ENCODE measurements at regions not wholly inside any gene's neighbourhood (a gene's known extent, or its start where the extent isn't known, plus 50 kb on each side); places are given as distances from the start of the nearest gene placed in this dataset.

DNA sequence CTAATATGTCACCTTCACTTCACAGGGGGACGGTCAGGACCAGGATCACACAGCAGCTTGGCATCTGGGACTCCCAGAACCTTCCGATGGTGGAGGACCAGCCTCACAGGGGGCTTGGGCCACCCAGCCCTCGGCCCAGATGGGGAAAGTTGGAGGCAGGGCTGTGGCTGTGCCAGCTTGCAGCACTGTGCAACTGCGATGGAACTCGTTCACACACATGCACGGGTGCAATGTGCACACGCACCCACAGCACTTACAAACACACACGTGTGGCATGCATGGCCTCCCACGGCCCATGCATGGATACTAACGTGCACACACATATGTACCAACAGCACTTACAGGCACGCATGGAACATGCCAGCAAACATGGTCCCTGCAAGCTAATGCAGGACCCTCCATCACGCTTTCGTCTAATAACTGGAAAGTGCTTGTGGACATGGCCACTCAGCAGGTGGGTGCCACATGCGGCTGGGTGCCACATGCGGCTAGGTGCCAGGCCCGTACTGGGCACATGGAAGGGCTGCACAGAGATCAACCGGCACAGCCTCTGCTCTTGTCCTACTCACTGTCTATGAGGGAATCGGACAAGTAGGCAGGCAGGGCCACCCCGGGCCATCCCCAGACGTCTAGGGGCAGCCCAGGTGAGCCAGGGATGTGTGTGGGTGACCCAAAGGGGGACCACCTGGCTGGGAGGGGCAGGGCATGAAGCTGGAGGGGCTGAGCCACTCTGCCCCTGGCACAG lies 63.2 kb downstream of the ADRA2C start:
- Histone ChIP-seq H3K27ac (no peak overlapping the region), H3K4me1 (peaks cover 0 to 27% (median 9%) of the 10 kb centered on the region in 4 donors), H3K27me3 (no peaks in the 10 kb centered on the region), H3K4me3 (no peak overlapping the region), H3K36me3 (no peaks in the 10 kb centered on the region), H3K9me3 (no peaks in the 10 kb centered on the region)
- TF ChIP-seq POLR2A (IDR thresholded peaks at IDR 0.05) = no peak
- TF ChIP-seq, protein P1, sequence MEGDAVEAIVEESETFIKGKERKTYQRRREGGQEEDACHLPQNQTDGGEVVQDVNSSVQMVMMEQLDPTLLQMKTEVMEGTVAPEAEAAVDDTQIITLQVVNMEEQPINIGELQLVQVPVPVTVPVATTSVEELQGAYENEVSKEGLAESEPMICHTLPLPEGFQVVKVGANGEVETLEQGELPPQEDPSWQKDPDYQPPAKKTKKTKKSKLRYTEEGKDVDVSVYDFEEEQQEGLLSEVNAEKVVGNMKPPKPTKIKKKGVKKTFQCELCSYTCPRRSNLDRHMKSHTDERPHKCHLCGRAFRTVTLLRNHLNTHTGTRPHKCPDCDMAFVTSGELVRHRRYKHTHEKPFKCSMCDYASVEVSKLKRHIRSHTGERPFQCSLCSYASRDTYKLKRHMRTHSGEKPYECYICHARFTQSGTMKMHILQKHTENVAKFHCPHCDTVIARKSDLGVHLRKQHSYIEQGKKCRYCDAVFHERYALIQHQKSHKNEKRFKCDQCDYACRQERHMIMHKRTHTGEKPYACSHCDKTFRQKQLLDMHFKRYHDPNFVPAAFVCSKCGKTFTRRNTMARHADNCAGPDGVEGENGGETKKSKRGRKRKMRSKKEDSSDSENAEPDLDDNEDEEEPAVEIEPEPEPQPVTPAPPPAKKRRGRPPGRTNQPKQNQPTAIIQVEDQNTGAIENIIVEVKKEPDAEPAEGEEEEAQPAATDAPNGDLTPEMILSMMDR (IDR thresholded peaks at IDR 0.05) = no peak
- 95% methylated on average over 8 of the region's 20 CpGs for WGBS (ENCODE audit: insufficient coverage, low coverage, low lambda C conversion rate, missing lambda C conversion rate)
- no peak for DNase-seq
- intact Hi-C loops (cut with DNase I) = loop anchor here in 1 of 2 donors (5.0 kb wide), 1 partner anchor 42 kb away; no protein-coding TSS in a partner anchor
- ATAC-seq = no peak

DNA sequence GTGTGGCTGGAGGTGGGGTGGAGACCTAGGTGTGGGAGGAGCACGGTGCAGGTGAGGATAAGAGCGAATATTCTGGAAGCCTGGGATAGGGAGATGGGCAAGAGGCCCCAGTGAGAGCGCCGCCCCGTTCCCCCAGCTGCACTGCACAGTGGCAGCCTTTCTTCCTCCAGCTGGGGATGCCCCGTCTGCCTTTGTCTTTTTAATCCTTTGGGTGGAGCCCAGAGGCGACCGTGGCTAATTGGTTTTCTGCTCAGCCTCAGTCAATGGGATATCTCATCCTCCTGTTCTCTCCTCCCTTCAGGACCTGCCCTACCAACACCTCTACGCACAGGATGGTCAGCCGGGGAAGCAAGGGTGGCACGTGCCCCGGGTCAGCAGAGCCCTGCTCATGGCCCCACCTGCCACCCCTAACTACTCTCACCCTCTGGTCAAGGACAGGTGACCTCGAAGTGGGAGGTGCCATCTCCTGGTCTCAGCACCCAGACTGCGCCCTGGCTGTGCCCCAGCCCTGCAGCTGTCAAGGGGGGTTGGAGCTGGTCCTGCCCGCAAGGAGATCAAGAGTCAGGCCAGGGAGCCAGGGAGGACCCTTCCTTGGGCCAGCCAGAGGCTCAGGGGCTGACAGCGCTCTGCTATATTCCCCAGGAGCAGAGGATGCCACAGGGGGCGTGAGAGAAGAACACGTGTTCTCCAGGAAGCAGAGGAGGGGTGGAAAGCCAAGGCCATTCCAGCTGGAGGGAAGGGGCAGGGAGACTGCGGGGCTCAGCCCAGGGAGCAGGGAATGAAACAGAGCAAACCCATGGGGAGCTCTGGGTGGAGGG lies 64.0 kb downstream of the ADRA2C start:
- Histone ChIP-seq H3K4me3 (no peak overlapping the region), H3K4me1 (peaks cover 0 to 27% (median 9%) of the 10 kb centered on the region in 4 donors), H3K27me3 (no peaks in the 10 kb centered on the region), H3K36me3 (no peaks in the 10 kb centered on the region), H3K9me3 (no peaks in the 10 kb centered on the region), H3K27ac (no peak overlapping the region)
- WGBS (ENCODE audit: insufficient coverage, low coverage, low lambda C conversion rate, missing lambda C conversion rate) = 92% methylated on average over 5 of the region's 19 CpGs
- intact Hi-C loops (cut with DNase I) = loop anchor here in 1 of 2 donors (5.0 kb wide), 1 partner anchor 43 kb away; no protein-coding TSS in a partner anchor
- DNase-seq (no peak), ATAC-seq (no peak)
- TF ChIP-seq, protein P1 (IDR thresholded peaks at IDR 0.05) = no peak
- TF ChIP-seq POLR2A (IDR thresholded peaks at IDR 0.05) = no peak

DNA sequence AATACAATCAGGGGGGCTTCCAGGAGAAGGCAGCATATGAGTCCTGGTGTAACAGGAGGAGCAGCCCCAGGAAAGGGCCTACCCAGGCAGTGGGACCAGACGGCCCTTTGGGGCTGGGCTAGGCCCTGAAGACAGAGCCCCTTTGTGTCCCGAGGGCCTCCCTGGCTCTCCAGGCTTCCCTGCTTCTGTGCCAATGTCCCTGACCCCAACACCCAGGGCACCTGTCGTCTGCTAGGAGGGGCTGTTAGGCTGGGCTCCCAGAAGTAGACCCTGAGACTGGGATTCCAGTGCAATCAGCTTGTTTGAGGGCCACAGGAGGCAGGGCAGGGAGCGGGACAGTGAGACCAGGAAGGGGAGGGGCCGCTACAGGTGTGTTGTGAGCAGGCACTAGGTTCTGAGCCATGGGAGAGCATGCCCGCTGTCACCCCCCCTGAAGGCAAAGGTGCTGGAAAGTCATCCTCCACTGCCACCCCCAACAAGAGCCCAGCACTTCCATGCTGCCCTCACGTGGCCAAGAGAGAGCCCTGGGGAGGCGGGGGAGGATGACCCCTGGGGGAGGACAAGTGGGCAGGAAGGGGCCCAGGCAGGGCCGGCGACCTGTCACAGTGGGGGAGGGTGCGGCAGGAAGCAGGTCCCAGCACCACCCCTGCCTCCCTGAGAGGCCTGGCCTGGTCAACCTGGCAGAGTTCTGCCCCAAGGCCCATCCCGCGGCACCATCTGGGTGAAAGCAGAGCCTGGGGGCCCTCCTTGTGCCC lies 64.8 kb downstream of the ADRA2C start:
- H3K9me3 ChIP-seq = no peaks in the 10 kb centered on the region
- peaks cover 0 to 21% (median 9%) of the 10 kb centered on the region in 4 donors for H3K4me1 ChIP-seq
- WGBS (ENCODE audit: insufficient coverage, low coverage, low lambda C conversion rate, missing lambda C conversion rate) = 40% methylated on average over 1 of the region's 13 CpGs
- TF ChIP-seq POLR2A (IDR thresholded peaks at IDR 0.05) = no peak
- TF ChIP-seq, protein P1 (IDR thresholded peaks at IDR 0.05) = no peak
- no peak for ATAC-seq
- intact Hi-C loops (cut with DNase I) = no loop called here
- H3K27me3 ChIP-seq = no peaks in the 10 kb centered on the region
- no peak overlapping the region for H3K27ac ChIP-seq
- peak in 1 of 3 donors; percentile 27 for DNase-seq
- H3K36me3 ChIP-seq = no peaks in the 10 kb centered on the region
- H3K4me3 ChIP-seq = no peak overlapping the region

DNA sequence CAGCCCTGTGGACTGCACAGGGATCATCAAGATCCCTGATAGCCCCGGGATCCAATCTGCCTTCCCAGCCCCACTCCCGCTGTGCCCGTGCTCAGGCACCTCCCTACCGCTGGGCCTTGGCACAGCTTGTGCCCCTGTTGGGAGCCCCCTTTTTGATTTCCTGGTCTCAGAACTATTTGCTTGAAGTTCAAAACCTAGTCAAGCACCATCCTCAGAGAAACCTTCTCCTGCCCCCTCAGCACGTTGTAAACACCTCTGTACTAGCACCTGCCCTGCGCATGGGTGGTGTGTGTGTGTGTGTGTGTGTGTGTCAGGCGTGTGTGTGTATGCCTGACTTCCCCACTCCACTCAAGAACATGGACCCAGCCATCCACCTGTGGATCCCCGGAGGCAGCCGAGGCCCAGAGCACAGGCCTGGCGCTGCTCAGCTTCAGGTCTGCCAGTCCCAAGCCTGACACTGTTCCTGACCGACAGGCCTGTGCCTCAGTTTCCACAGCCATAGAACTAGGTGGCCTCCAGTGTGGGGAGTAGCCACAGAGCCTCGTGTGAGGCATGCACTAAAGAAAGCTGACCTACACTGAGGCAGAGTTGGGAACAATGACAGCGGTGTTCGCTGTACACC lies 65.5 kb downstream of the ADRA2C start:
- no peak for DNase-seq
- 67% methylated on average over 7 of the region's 14 CpGs for WGBS (ENCODE audit: insufficient coverage, low coverage, low lambda C conversion rate, missing lambda C conversion rate)
- peaks cover 0 to 18% (median 7%) of the 10 kb centered on the region in 4 donors for H3K4me1 ChIP-seq
- no peak overlapping the region for H3K4me3 ChIP-seq
- ATAC-seq = no peak
- intact Hi-C loops (cut with DNase I) = no loop called here
- H3K9me3 ChIP-seq = no peaks in the 10 kb centered on the region
- H3K27ac ChIP-seq = no peak overlapping the region
- H3K27me3 ChIP-seq = no peaks in the 10 kb centered on the region
- no peak for TF ChIP-seq POLR2A (IDR thresholded peaks at IDR 0.05)
- TF ChIP-seq, protein P1 (IDR thresholded peaks at IDR 0.05) = no peak
- H3K36me3 ChIP-seq = no peaks in the 10 kb centered on the region

Data from right lobe of liver (tissue), 6 donors.